ENCODE measurements at regions not wholly inside any gene's neighbourhood (a gene's known extent, or its start where the extent isn't known, plus 50 kb on each side); places are given as distances from the start of the nearest gene placed in this dataset.

GRCh38 chrX:121562616-121563015 is 515.2 kb downstream of the GLUD2 start:
- no peak for TF ChIP-seq EZH2phosphoT487 (conservative IDR thresholded peaks at IDR 0.05; ENCODE audit: low read length)
- TF ChIP-seq, protein P1, sequence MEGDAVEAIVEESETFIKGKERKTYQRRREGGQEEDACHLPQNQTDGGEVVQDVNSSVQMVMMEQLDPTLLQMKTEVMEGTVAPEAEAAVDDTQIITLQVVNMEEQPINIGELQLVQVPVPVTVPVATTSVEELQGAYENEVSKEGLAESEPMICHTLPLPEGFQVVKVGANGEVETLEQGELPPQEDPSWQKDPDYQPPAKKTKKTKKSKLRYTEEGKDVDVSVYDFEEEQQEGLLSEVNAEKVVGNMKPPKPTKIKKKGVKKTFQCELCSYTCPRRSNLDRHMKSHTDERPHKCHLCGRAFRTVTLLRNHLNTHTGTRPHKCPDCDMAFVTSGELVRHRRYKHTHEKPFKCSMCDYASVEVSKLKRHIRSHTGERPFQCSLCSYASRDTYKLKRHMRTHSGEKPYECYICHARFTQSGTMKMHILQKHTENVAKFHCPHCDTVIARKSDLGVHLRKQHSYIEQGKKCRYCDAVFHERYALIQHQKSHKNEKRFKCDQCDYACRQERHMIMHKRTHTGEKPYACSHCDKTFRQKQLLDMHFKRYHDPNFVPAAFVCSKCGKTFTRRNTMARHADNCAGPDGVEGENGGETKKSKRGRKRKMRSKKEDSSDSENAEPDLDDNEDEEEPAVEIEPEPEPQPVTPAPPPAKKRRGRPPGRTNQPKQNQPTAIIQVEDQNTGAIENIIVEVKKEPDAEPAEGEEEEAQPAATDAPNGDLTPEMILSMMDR (IDR thresholded peaks at IDR 0.05; ENCODE audit: insufficient read depth, low read length, poor library complexity, severe bottlenecking), result no peak
- no peaks in the 10 kb centered on the region for H3F3A ChIP-seq (ENCODE audit: insufficient read depth)

GRCh38 chrX:121569609-121570008 is 522.2 kb downstream of the GLUD2 start:
- Histone ChIP-seq H3K36me3 (ENCODE audit: low read length) (no peaks in the 10 kb centered on the region), H3F3A (ENCODE audit: insufficient read depth) (no peaks in the 10 kb centered on the region), H3K9ac (ENCODE audit: low read length) (no peak overlapping the region), H3K4me3 (ENCODE audit: insufficient read depth, low read length, poor library complexity, severe bottlenecking) (no peak overlapping the region), H3K9me3 (ENCODE audit: insufficient read depth, low read length) (no peaks in the 10 kb centered on the region), H2AFZ (ENCODE audit: low read depth, low read length, severe bottlenecking) (no peak overlapping the region), H4K20me1 (ENCODE audit: low read depth, low read length) (no peaks in the 10 kb centered on the region), H3K9me2 (replicated peaks; ENCODE audit: insufficient read depth, low read length) (no peaks in the 10 kb centered on the region), H3K27ac (ENCODE audit: low read depth, low read length) (no peak overlapping the region), H3K27me3 (ENCODE audit: low read length) (no peaks in the 10 kb centered on the region), H3K4me2 (ENCODE audit: low read depth, low read length, poor library complexity, severe bottlenecking) (no peak overlapping the region), H3K79me2 (ENCODE audit: insufficient read depth, low read length) (no peaks in the 10 kb centered on the region)
- TF ChIP-seq, protein P1 (IDR thresholded peaks at IDR 0.05; ENCODE audit: insufficient read depth, low read length, poor library complexity, severe bottlenecking), result no peak
- no peak for TF ChIP-seq EZH2phosphoT487 (conservative IDR thresholded peaks at IDR 0.05; ENCODE audit: low read length)

More at GRCh38 chrX:121562616-121563015, 515.2 kb downstream of the GLUD2 start:
- Histone ChIP-seq H3K9ac (ENCODE audit: low read length) (no peak overlapping the region), H3K27ac (ENCODE audit: low read depth, low read length) (no peak overlapping the region), H4K20me1 (ENCODE audit: low read depth, low read length) (no peaks in the 10 kb centered on the region), H3K9me2 (replicated peaks; ENCODE audit: insufficient read depth, low read length) (no peaks in the 10 kb centered on the region), H3K27me3 (ENCODE audit: low read length) (no peaks in the 10 kb centered on the region), H3K79me2 (ENCODE audit: insufficient read depth, low read length) (no peaks in the 10 kb centered on the region), H3K4me3 (ENCODE audit: insufficient read depth, low read length, poor library complexity, severe bottlenecking) (no peak overlapping the region), H3K36me3 (ENCODE audit: low read length) (no peaks in the 10 kb centered on the region), H3K4me2 (ENCODE audit: low read depth, low read length, poor library complexity, severe bottlenecking) (no peak overlapping the region), H2AFZ (ENCODE audit: low read depth, low read length, severe bottlenecking) (no peak overlapping the region), H3K9me3 (ENCODE audit: insufficient read depth, low read length) (no peaks in the 10 kb centered on the region)

GRCh38 chrX:121570072-121570841 is 522.8 kb downstream of the GLUD2 start:
- Histone ChIP-seq H3K4me3 (ENCODE audit: insufficient read depth, low read length, poor library complexity, severe bottlenecking) (no peak overlapping the region), H3K27ac (ENCODE audit: low read depth, low read length) (no peak overlapping the region), H4K20me1 (ENCODE audit: low read depth, low read length) (no peaks in the 10 kb centered on the region), H3K27me3 (ENCODE audit: low read length) (no peaks in the 10 kb centered on the region), H3K9me3 (ENCODE audit: insufficient read depth, low read length) (no peaks in the 10 kb centered on the region), H3F3A (ENCODE audit: insufficient read depth) (no peaks in the 10 kb centered on the region), H3K9me2 (replicated peaks; ENCODE audit: insufficient read depth, low read length) (no peaks in the 10 kb centered on the region), H3K4me2 (ENCODE audit: low read depth, low read length, poor library complexity, severe bottlenecking) (no peak overlapping the region), H2AFZ (ENCODE audit: low read depth, low read length, severe bottlenecking) (no peak overlapping the region), H3K79me2 (ENCODE audit: insufficient read depth, low read length) (no peaks in the 10 kb centered on the region), H3K9ac (ENCODE audit: low read length) (no peak overlapping the region), H3K36me3 (ENCODE audit: low read length) (no peaks in the 10 kb centered on the region)
- no peak for TF ChIP-seq EZH2phosphoT487 (conservative IDR thresholded peaks at IDR 0.05; ENCODE audit: low read length)
- TF ChIP-seq, protein P1 (IDR thresholded peaks at IDR 0.05; ENCODE audit: insufficient read depth, low read length, poor library complexity, severe bottlenecking), result no peak
